Stimulated activated naive CD8-positive, alpha-beta T cell treated with anti-CD3 and anti-CD28 coated beads, Interleukin-15, Interleukin-2, amounts not matched to agents 100 ng/mL and 50 ng/mL, for 24 hours (primary cell): ENCODE measurements at regions not wholly inside any gene's neighbourhood (a gene's known extent, or its start where the extent isn't known, plus 50 kb on each side); places are given as distances from the start of the nearest gene placed in this dataset.
"Not testable (repeated sequence)": the region's sequence is repeated elsewhere in the genome, so short reads cannot be mapped to it uniquely, and the experiment has no call there.

ENCODE experiments used
- H3K27ac Mint-ChIP-seq: one replicate; pipeline ENCODE4 v1.8.0; 2021; ENCODE audit warnings: mild to moderate bottlenecking, mixed read lengths
- H3K27me3 Mint-ChIP-seq: one replicate; pipeline ENCODE4 v1.8.0; 2021; ENCODE audit warnings: mixed read lengths
- H3K36me3 Mint-ChIP-seq: one replicate; pipeline ENCODE4 v1.8.0; 2021; ENCODE audit warnings: low read depth, mixed read lengths
- H3K4me1 Mint-ChIP-seq: one replicate; pipeline ENCODE4 v1.8.0; 2021; ENCODE audit warnings: low read depth, mixed read lengths
- H3K4me3 Mint-ChIP-seq: one replicate; pipeline ENCODE4 v1.8.0; 2021; ENCODE audit warnings: mild to moderate bottlenecking, mixed read lengths
- H3K9me3 Mint-ChIP-seq: one replicate; pipeline ENCODE4 v1.8.0; 2021; ENCODE audit warnings: mixed read lengths

GRCh38 chr6:85368631-85369030 lies 81.3 kb upstream of the NT5E start:
- Mint-ChIP-seq H3K9me3 (no peaks in the 10 kb centered on the region), H3K27ac (no peak overlapping the region)

GRCh38 chr6:85364344-85364743 lies 85.5 kb upstream of the NT5E start:
- Mint-ChIP-seq H3K9me3 (no peaks in the 10 kb centered on the region), H3K27me3 (peaks cover 5% of the 10 kb centered on the region), H3K36me3 (no peaks in the 10 kb centered on the region), H3K4me3 (no peak overlapping the region), H3K27ac (no peak overlapping the region), H3K4me1 (peaks cover 27% of the 10 kb centered on the region)

More at GRCh38 chr6:85368631-85369030, 81.3 kb upstream of the NT5E start:
- H3K36me3 Mint-ChIP-seq: no peaks in the 10 kb centered on the region
- no peak overlapping the region for H3K4me3 Mint-ChIP-seq
- H3K4me1 Mint-ChIP-seq: peaks cover 9% of the 10 kb centered on the region
- H3K27me3 Mint-ChIP-seq: peaks cover 4% of the 10 kb centered on the region

- Mint-ChIP-seq H3K36me3 (no peaks in the 10 kb centered on the region), H3K4me1 (peaks cover 27% of the 10 kb centered on the region), H3K27me3 (peaks cover 8% of the 10 kb centered on the region), H3K27ac (no peak overlapping the region), H3K9me3 (no peaks in the 10 kb centered on the region), H3K4me3 (no peak overlapping the region)
These were observed 86.0 kb upstream of the NT5E start for GRCh38 chr6:85363870-85364269.

- H3K9me3 Mint-ChIP-seq: no peaks in the 10 kb centered on the region
- H3K27me3 Mint-ChIP-seq: peaks cover 8% of the 10 kb centered on the region
- no peak overlapping the region for H3K4me3 Mint-ChIP-seq
These were observed 87.1 kb upstream of the NT5E start for GRCh38 chr6:85362652-85363310.

GRCh38 chr6:85361643-85362014 lies 88.3 kb upstream of the NT5E start:
- Mint-ChIP-seq H3K36me3 (no peaks in the 10 kb centered on the region), H3K9me3 (no peaks in the 10 kb centered on the region), H3K4me1 (peaks cover 22% of the 10 kb centered on the region), H3K4me3 (no peak overlapping the region), H3K27ac (no peak overlapping the region), H3K27me3 (peaks cover 4% of the 10 kb centered on the region)

More at GRCh38 chr6:85362652-85363310, 87.1 kb upstream of the NT5E start:
- peaks cover 22% of the 10 kb centered on the region for H3K4me1 Mint-ChIP-seq
- no peaks in the 10 kb centered on the region for H3K36me3 Mint-ChIP-seq
- no peak overlapping the region for H3K27ac Mint-ChIP-seq

GRCh38 chr6:85360794-85361642 lies 88.9 kb upstream of the NT5E start:
- Mint-ChIP-seq H3K9me3 (no peaks in the 10 kb centered on the region), H3K4me3 (no peak overlapping the region), H3K27ac (peak overlapping the region; percentile 71), H3K36me3 (no peaks in the 10 kb centered on the region), H3K4me1 (peaks cover 22% of the 10 kb centered on the region), H3K27me3 (peaks cover 4% of the 10 kb centered on the region)

GRCh38 chr6:85357651-85358050 lies 92.2 kb upstream of the NT5E start:
- H3K9me3 Mint-ChIP-seq: no peaks in the 10 kb centered on the region
- peaks cover 18% of the 10 kb centered on the region for H3K4me1 Mint-ChIP-seq
- no peak overlapping the region for H3K27ac Mint-ChIP-seq
- H3K4me3 Mint-ChIP-seq: no peak overlapping the region
- H3K27me3 Mint-ChIP-seq: peaks cover 4% of the 10 kb centered on the region
- no peaks in the 10 kb centered on the region for H3K36me3 Mint-ChIP-seq

- peaks cover 18% of the 10 kb centered on the region for H3K4me1 Mint-ChIP-seq
- not testable (repeated sequence) for H3K27ac Mint-ChIP-seq, H3K4me3 Mint-ChIP-seq, H3K27me3 Mint-ChIP-seq, H3K9me3 Mint-ChIP-seq, H3K36me3 Mint-ChIP-seq
These were observed 93.1 kb upstream of the NT5E start for GRCh38 chr6:85356743-85357142.

- Mint-ChIP-seq H3K4me3 (no peak overlapping the region), H3K9me3 (no peaks in the 10 kb centered on the region)
These were observed 94.1 kb upstream of the NT5E start for GRCh38 chr6:85355816-85356215.

GRCh38 chr6:85354761-85355618 lies 94.9 kb upstream of the NT5E start:
- H3K27ac Mint-ChIP-seq: no peak overlapping the region

More at GRCh38 chr6:85355816-85356215, 94.1 kb upstream of the NT5E start:
- H3K27me3 Mint-ChIP-seq: peaks cover 4% of the 10 kb centered on the region
- H3K27ac Mint-ChIP-seq: no peak overlapping the region
- H3K36me3 Mint-ChIP-seq: no peaks in the 10 kb centered on the region
- H3K4me1 Mint-ChIP-seq: peaks cover 9% of the 10 kb centered on the region

GRCh38 chr6:85353012-85353411 lies 96.9 kb upstream of the NT5E start:
- Mint-ChIP-seq H3K27me3 (peaks cover 6% of the 10 kb centered on the region), H3K4me1 (no peaks in the 10 kb centered on the region), H3K36me3 (no peaks in the 10 kb centered on the region)

More at GRCh38 chr6:85354761-85355618, 94.9 kb upstream of the NT5E start:
- H3K9me3 Mint-ChIP-seq: no peaks in the 10 kb centered on the region
- peaks cover 4% of the 10 kb centered on the region for H3K4me1 Mint-ChIP-seq
- peaks cover 4% of the 10 kb centered on the region for H3K27me3 Mint-ChIP-seq
- no peak overlapping the region for H3K4me3 Mint-ChIP-seq
- no peaks in the 10 kb centered on the region for H3K36me3 Mint-ChIP-seq

GRCh38 chr6:85348643-85349042 lies 101.2 kb upstream of the NT5E start:
- H3K36me3 Mint-ChIP-seq: no peaks in the 10 kb centered on the region
- no peak overlapping the region for H3K27ac Mint-ChIP-seq
- peaks cover 13% of the 10 kb centered on the region for H3K27me3 Mint-ChIP-seq
- no peaks in the 10 kb centered on the region for H3K9me3 Mint-ChIP-seq
- H3K4me3 Mint-ChIP-seq: no peak overlapping the region
- no peaks in the 10 kb centered on the region for H3K4me1 Mint-ChIP-seq

More at GRCh38 chr6:85353012-85353411, 96.9 kb upstream of the NT5E start:
- H3K4me3 Mint-ChIP-seq: no peak overlapping the region
- no peaks in the 10 kb centered on the region for H3K9me3 Mint-ChIP-seq
- no peak overlapping the region for H3K27ac Mint-ChIP-seq

GRCh38 chr6:85347812-85348211 lies 102.1 kb upstream of the NT5E start:
- peaks cover 16% of the 10 kb centered on the region for H3K27me3 Mint-ChIP-seq
- H3K4me3 Mint-ChIP-seq: no peak overlapping the region
- no peak overlapping the region for H3K27ac Mint-ChIP-seq
- H3K4me1 Mint-ChIP-seq: no peaks in the 10 kb centered on the region
- no peaks in the 10 kb centered on the region for H3K9me3 Mint-ChIP-seq
- H3K36me3 Mint-ChIP-seq: no peaks in the 10 kb centered on the region

- Mint-ChIP-seq H3K27ac (no peak overlapping the region), H3K4me3 (no peak overlapping the region)
These were observed 103.7 kb upstream of the NT5E start for GRCh38 chr6:85346196-85346595.

GRCh38 chr6:85344996-85345395 lies 104.9 kb upstream of the NT5E start:
- H3K27ac Mint-ChIP-seq: no peak overlapping the region
- no peaks in the 10 kb centered on the region for H3K36me3 Mint-ChIP-seq
- H3K9me3 Mint-ChIP-seq: no peaks in the 10 kb centered on the region
- H3K4me3 Mint-ChIP-seq: no peak overlapping the region
- H3K27me3 Mint-ChIP-seq: peaks cover 29% of the 10 kb centered on the region
- no peaks in the 10 kb centered on the region for H3K4me1 Mint-ChIP-seq

More at GRCh38 chr6:85346196-85346595, 103.7 kb upstream of the NT5E start:
- Mint-ChIP-seq H3K27me3 (peaks cover 26% of the 10 kb centered on the region), H3K4me1 (no peaks in the 10 kb centered on the region), H3K9me3 (no peaks in the 10 kb centered on the region), H3K36me3 (no peaks in the 10 kb centered on the region)
